ENCODE measurements at regions not wholly inside any gene's neighbourhood (a gene's known extent, or its start where the extent isn't known, plus 50 kb on each side); places are given as distances from the start of the nearest gene placed in this dataset.

GRCh38 chr4:37737466-37737865 is 51.3 kb upstream of the RELL1 start:
- peak; percentile 67 for DNase-seq

All from fibroblast of skin of back (primary cell).